ENCODE measurements at regions not wholly inside any gene's neighbourhood (a gene's known extent, or its start where the extent isn't known, plus 50 kb on each side); places are given as distances from the start of the nearest gene placed in this dataset.

DNA sequence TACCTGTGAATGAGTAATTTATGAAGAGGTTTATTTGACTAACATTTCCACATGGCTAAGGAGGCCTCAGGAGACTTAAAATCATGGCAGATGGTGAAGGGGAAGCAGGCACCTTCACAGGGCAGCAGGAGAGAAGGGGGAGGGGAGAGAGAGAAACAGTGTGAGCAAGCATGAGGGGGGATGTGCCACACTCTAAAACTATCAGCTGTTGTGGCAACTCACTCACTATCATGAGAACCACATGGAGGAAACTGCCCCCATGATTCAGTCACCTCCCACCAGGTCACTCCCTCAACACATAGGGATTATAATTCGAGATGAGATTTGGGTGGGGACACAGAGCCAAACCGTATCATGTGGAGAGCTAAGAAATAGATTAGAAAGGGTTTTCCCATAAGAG, 309.0 kb downstream of the RDH14 start:
- TF ChIP-seq POLR2AphosphoS5 (IDR thresholded peaks at IDR 0.05; ENCODE audit: low read depth): no peak
- no peak for TF ChIP-seq REST (IDR thresholded peaks at IDR 0.05; ENCODE audit: unreplicated experiment)
- TF ChIP-seq CTCF (conservative IDR thresholded peaks at IDR 0.05; ENCODE audit: low read depth in 2 of 2): no peak
- no peak for TF ChIP-seq EZH2 (IDR thresholded peaks at IDR 0.05; ENCODE audit: low read depth, unreplicated experiment)
- no peak for TF ChIP-seq STAT1 (IDR thresholded peaks at IDR 0.05; ENCODE audit: unreplicated experiment)
- no peak for TF ChIP-seq EZH2phosphoT487 (IDR thresholded peaks at IDR 0.05; ENCODE audit: unreplicated experiment)
- no peak for TF ChIP-seq CREB1 (CRISPR knock-in tag; IDR thresholded peaks at IDR 0.05; ENCODE audit: low read depth)
- TF ChIP-seq, protein P1, sequence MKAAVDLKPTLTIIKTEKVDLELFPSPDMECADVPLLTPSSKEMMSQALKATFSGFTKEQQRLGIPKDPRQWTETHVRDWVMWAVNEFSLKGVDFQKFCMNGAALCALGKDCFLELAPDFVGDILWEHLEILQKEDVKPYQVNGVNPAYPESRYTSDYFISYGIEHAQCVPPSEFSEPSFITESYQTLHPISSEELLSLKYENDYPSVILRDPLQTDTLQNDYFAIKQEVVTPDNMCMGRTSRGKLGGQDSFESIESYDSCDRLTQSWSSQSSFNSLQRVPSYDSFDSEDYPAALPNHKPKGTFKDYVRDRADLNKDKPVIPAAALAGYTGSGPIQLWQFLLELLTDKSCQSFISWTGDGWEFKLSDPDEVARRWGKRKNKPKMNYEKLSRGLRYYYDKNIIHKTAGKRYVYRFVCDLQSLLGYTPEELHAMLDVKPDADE (IDR thresholded peaks at IDR 0.05): no peak
